IMR-90 (cell line): ENCODE measurements at regions not wholly inside any gene's neighbourhood (a gene's known extent, or its start where the extent isn't known, plus 50 kb on each side); places are given as distances from the start of the nearest gene placed in this dataset.

Source experiments
- ATAC-seq: fragments of 200-7000 bp; cut with Tn5 transposase; 2 replicates; pipeline ENCODE4 v1.9.1; 2020; ENCODE audit warnings: low read depth, mild to moderate bottlenecking, moderate library complexity
- BruUV-seq: library from RNA; stranded (reverse); fragments of 400-500 nt; replicated peaks from 2 replicates; lab custom pipeline; 2021; lab: Mats Ljungman, UMichigan
- CTCF ChIA-PET: fragments of 300-600 bp; formaldehyde crosslinking; extraction: SDS; loops from one replicate; lab custom pipeline; 2021; ENCODE audit warnings: antibody characterized with exemption; lab: Yijun Ruan, JAX
- POLR2A ChIA-PET: fragments of 300-600 bp; sonication (Branson Sonifier 250); formaldehyde crosslinking; loops from one replicate; lab custom pipeline; 2022; ENCODE audit warnings: antibody characterized with exemption; ENCODE audit not compliant: unreplicated experiment; lab: Charles Lee
- DNase-seq: peaks from one replicate; pipeline ENCODE4 v3.0.0; 2013
- H2AFZ ChIP-seq: replicated peaks from 2 replicates; pipeline ENCODE3; 2013; ENCODE audit warnings: low read length, mild to moderate bottlenecking; ENCODE audit not compliant: poor library complexity
- H2AK5ac ChIP-seq: 2 replicates; pipeline ENCODE4 v1.6.1; 2013; ENCODE audit warnings: low read depth, low read length, inconsistent platforms
- H2AK9ac ChIP-seq: replicated peaks from 2 replicates; pipeline ENCODE3; 2013; ENCODE audit warnings: mild to moderate bottlenecking, low read depth, low read length, moderate library complexity; ENCODE audit not compliant: poor library complexity
- H2BK120ac ChIP-seq: 2 replicates; pipeline ENCODE4 v1.6.1; 2013; ENCODE audit warnings: low read depth, low read length, inconsistent platforms
- H2BK15ac ChIP-seq: 3 replicates; pipeline ENCODE4 v1.6.1; 2013; ENCODE audit warnings: low read depth, low read length, inconsistent platforms
- H2BK20ac ChIP-seq: 2 replicates; pipeline ENCODE4 v1.6.1; 2013; ENCODE audit warnings: low read depth, mild to moderate bottlenecking, inconsistent platforms, low read length, moderate library complexity
- H2BK5ac ChIP-seq: 2 replicates; pipeline ENCODE4 v1.6.1; 2013; ENCODE audit warnings: mild to moderate bottlenecking, low read depth, low read length, inconsistent platforms; ENCODE audit not compliant: poor library complexity, severe bottlenecking
- H3K14ac ChIP-seq: replicated peaks from 2 replicates; pipeline ENCODE4 v1.6.1; 2013; ENCODE audit warnings: low read depth, low read length, inconsistent platforms
- H3K18ac ChIP-seq: 2 replicates; pipeline ENCODE4 v1.6.1; 2013; ENCODE audit warnings: low read depth, low read length, control low read depth
- H3K23ac ChIP-seq: 2 replicates; pipeline ENCODE4 v1.6.1; 2013; ENCODE audit warnings: low read depth, low read length, inconsistent platforms
- H3K27ac ChIP-seq: 2 replicates; pipeline ENCODE4 v1.5.1; 2013; ENCODE audit warnings: mild to moderate bottlenecking, control low read depth, low read length; ENCODE audit not compliant: insufficient read depth
- H3K27me3 ChIP-seq: 2 replicates; pipeline ENCODE4 v1.6.1; 2013; ENCODE audit warnings: low read length; ENCODE audit not compliant: control insufficient read depth, insufficient read depth
- H3K36me3 ChIP-seq: 2 replicates; pipeline ENCODE4 v1.6.1; 2013; ENCODE audit warnings: low read length, mixed read lengths; ENCODE audit not compliant: control insufficient read depth, insufficient read depth
- H3K4ac ChIP-seq: 2 replicates; pipeline ENCODE4 v1.6.1; 2013; ENCODE audit warnings: low read depth, low read length, inconsistent platforms
- H3K4me1 ChIP-seq: 2 replicates; pipeline ENCODE4 v1.6.1; 2013; ENCODE audit warnings: low read length, mixed read lengths; ENCODE audit not compliant: control insufficient read depth, insufficient read depth
- H3K4me2 ChIP-seq: 2 replicates; pipeline ENCODE4 v1.6.1; 2013; ENCODE audit warnings: low read depth, mild to moderate bottlenecking, control low read depth, low read length, moderate library complexity
- H3K4me3 ChIP-seq: 2 replicates; pipeline ENCODE4 v1.5.1; 2013; ENCODE audit warnings: low read depth, mild to moderate bottlenecking, control low read depth, low read length, moderate library complexity; ENCODE audit not compliant: insufficient read depth
- H3K56ac ChIP-seq: 2 replicates; pipeline ENCODE4 v1.6.1; 2013; ENCODE audit warnings: low read length, inconsistent platforms; ENCODE audit not compliant: insufficient read depth; ENCODE audit errors: extremely low read depth
- H3K79me1 ChIP-seq, 2 experiments: 2 replicates each; pipeline ENCODE4 v1.6.1; 2013; ENCODE audit warnings: low read length in 2 of 2, inconsistent platforms in 1 of 2, low read depth in 1 of 2
- H3K9ac ChIP-seq: 2 replicates; pipeline ENCODE4 v1.6.1; 2013; ENCODE audit warnings: low read depth, low read length, control low read depth
- H3K9me1 ChIP-seq: 2 replicates; pipeline ENCODE4 v1.6.1; 2013; ENCODE audit warnings: low read length, inconsistent platforms; ENCODE audit not compliant: insufficient read depth
- H3K9me3 ChIP-seq: 2 replicates; pipeline ENCODE4 v1.6.1; 2013; ENCODE audit warnings: low read length; ENCODE audit not compliant: control insufficient read depth, insufficient read depth
- H4K20me1 ChIP-seq: 2 replicates; pipeline ENCODE4 v1.6.1; 2013; ENCODE audit warnings: low read length, inconsistent platforms; ENCODE audit not compliant: insufficient read depth
- H4K5ac ChIP-seq: 2 replicates; pipeline ENCODE4 v1.6.1; 2013; ENCODE audit warnings: mild to moderate bottlenecking, low read depth, low read length, control low read depth
- H4K8ac ChIP-seq, 2 experiments: 2 replicates each; pipeline ENCODE4 v1.6.1; 2013; ENCODE audit warnings: low read depth in 2 of 2, low read length in 2 of 2, control low read depth in 1 of 2, inconsistent platforms in 1 of 2
- H4K91ac ChIP-seq: 2 replicates; pipeline ENCODE4 v1.6.1; 2013; ENCODE audit warnings: low read depth, low read length, inconsistent platforms; ENCODE audit not compliant: insufficient read depth
- CEBPB ChIP-seq: IDR thresholded peaks from 2 replicates; pipeline ENCODE4 v1.6.1; 2012; ENCODE audit warnings: low read depth, low read length, improper control_type of control experiment
- FOS ChIP-seq: fragments of 150-350 bp; IDR thresholded peaks from 2 replicates; pipeline ENCODE4 v1.6.1; 2016; ENCODE audit warnings: low read depth, low read length
- MAFK ChIP-seq: IDR thresholded peaks from 2 replicates; pipeline ENCODE4 v1.6.1; 2012; ENCODE audit warnings: low read depth, low read length, improper control_type of control experiment
- MAZ ChIP-seq: IDR thresholded peaks from 2 replicates; pipeline ENCODE4 v1.6.1; 2012; ENCODE audit warnings: low read depth, mild to moderate bottlenecking, low read length, improper control_type of control experiment, moderate library complexity, borderline replicate concordance
- MXI1 ChIP-seq: IDR thresholded peaks from 2 replicates; pipeline ENCODE4 v1.6.1; 2012; ENCODE audit warnings: low read depth, mild to moderate bottlenecking, low read length, moderate library complexity, borderline replicate concordance
- NFE2L2 ChIP-seq: fragments of 150-350 bp; IDR thresholded peaks from 2 replicates; pipeline ENCODE4 v1.6.1; 2016; ENCODE audit warnings: low read depth, mild to moderate bottlenecking, low read length
- RCOR1 ChIP-seq: IDR thresholded peaks from 2 replicates; pipeline ENCODE4 v1.6.1; 2012; ENCODE audit warnings: mild to moderate bottlenecking, low read length, improper control_type of control experiment; ENCODE audit not compliant: insufficient replicate concordance
- WGBS, 2 experiments: methylation state at CpG; one replicate each; pipeline versions ENCODE4 v1.1.5 to v1.1.7; 2013; ENCODE audit warnings: missing lambda C conversion rate in 2 of 2; ENCODE audit not compliant: insufficient read length in 1 of 2; ENCODE audit errors: extremely low coverage in 2 of 2; 5-methylcytosine and 5-hydroxymethylcytosine counted together
- dilution Hi-C: fragments of 300-500 bp; cut with HindIII; formaldehyde crosslinking; loops from one replicate; pipeline ENCODE4 v1.14.3; 2018; ENCODE audit warnings: low sequenced_read_pairs; ENCODE audit not compliant: unreplicated experiment
- in situ Hi-C: fragments of 300-500 bp; cut with MboI; formaldehyde crosslinking; loops from 3 replicates; pipeline ENCODE4 v1.14.3; 2019; ENCODE audit warnings: low sequenced_read_pairs, inconsistent platforms, mixed read lengths
- intact Hi-C: fragments of 100-400 bp; cut with micrococcal nuclease; formaldehyde crosslinking; loops from 2 replicates; pipeline ENCODE4 v1.10.0; 2022
- TF ChIP-seq, protein P1 (sequence below): fragments of 150-350 bp; IDR thresholded peaks from 2 replicates; pipeline ENCODE4 v1.6.1; 2017; ENCODE audit warnings: mild to moderate bottlenecking, antibody characterized with exemption, low read length, low read depth

DNA sequence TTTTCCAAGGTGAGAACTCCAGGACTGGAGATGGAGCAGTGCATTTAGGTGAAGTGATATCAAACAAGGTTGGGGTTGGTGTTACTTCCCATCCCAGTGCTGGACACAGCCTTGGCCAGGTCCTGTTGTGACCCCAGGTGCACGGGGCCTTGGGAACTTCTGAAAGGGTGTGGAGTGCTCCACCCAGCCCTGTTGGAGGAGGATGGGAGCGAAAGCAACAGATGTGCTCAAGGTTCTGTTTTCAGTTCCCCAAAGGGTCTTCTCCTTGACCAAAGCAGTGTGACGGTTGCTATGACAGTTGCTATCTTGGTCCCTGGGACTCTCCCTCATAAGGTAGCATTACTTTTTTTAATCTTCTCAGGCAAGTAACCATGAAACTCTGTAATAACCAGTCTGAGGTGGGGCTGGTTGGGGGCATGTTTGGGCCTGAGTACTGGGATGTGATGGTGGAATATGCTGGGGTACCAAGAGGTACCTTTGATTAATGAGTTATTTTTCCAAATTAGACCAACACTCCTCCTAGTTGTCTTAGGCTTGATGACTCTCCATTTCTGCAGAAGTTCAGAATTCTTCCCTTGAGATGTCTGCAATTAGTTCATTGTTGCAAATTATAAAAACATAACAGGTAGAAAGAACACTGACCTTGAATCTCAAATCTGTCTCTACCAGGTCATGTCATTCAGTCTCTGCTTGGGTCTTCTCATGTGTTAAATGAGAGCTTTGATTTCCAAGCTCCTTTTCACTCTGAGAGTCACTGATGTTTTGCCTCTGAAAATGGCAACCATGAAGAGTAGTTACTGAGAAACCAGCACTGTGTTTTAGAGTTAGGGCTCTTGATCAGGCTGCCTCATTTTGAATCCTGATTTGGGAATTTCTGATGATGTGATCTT is 154.5 kb downstream of the RPIA start:
- Histone ChIP-seq H3K79me1 (no peaks in the 10 kb centered on the region), H4K20me1 (no peaks in the 10 kb centered on the region), H3K4me3 (no peak overlapping the region), H3K27ac (no peak overlapping the region), H3K9me1 (no peaks in the 10 kb centered on the region), H4K8ac (no peak overlapping the region), H4K91ac (no peak overlapping the region), H3K23ac (no peak overlapping the region), H3K36me3 (no peaks in the 10 kb centered on the region), H2AK9ac (no peak overlapping the region), H3K9ac (no peak overlapping the region), H3K56ac (no peak overlapping the region), H2BK120ac (no peak overlapping the region), H2BK5ac (no peak overlapping the region), H4K5ac (no peak overlapping the region), H3K18ac (no peak overlapping the region), H3K9me3 (no peaks in the 10 kb centered on the region), H3K27me3 (no peaks in the 10 kb centered on the region), H2BK20ac (no peak overlapping the region), H2AK5ac (no peak overlapping the region), H3K4me1 (no peaks in the 10 kb centered on the region), H3K4ac (no peak overlapping the region), H3K14ac (no peak overlapping the region), H2AFZ (no peak overlapping the region), H3K4me2 (no peak overlapping the region), H2BK15ac (no peak overlapping the region)
- ATAC-seq (no peak), DNase-seq (no peak)
- ChIA-PET POLR2A (no interaction called here), CTCF (interaction anchor here (1.3 to 1.6 kb wide), 2 partner anchors 10 to 13 kb away, joined by 3 read pairs; no protein-coding TSS in a partner anchor)
- no TSS peak for BruUV-seq
- dilution Hi-C loops = no loop called here
- in situ Hi-C loops = no loop called here
- WGBS, 2 experiments = 38% methylated on average over 1 of the region's 3 CpGs; no CpG with 5 or more reads in 1 of the 2 experiments
- no peak for TF ChIP-seq RCOR1
- no peak for TF ChIP-seq MXI1
- no peak for TF ChIP-seq MAZ
- no peak for TF ChIP-seq FOS
- TF ChIP-seq, protein P1, sequence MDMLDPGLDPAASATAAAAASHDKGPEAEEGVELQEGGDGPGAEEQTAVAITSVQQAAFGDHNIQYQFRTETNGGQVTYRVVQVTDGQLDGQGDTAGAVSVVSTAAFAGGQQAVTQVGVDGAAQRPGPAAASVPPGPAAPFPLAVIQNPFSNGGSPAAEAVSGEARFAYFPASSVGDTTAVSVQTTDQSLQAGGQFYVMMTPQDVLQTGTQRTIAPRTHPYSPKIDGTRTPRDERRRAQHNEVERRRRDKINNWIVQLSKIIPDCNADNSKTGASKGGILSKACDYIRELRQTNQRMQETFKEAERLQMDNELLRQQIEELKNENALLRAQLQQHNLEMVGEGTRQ = no peak
- TF ChIP-seq NFE2L2 = no peak
- TF ChIP-seq CEBPB = no peak
- TF ChIP-seq MAFK = no peak
- intact Hi-C loops = no loop called here
